UCSD-AML1 (cell line): ENCODE measurements at regions not wholly inside any gene's neighbourhood (a gene's known extent, or its start where the extent isn't known, plus 50 kb on each side); places are given as distances from the start of the nearest gene placed in this dataset.

Source experiments
- DNase-seq: peaks from one replicate; lab custom pipeline; 2025; ENCODE audit not compliant: unreplicated experiment; lab: John Stamatoyannopoulos, UW

DNA sequence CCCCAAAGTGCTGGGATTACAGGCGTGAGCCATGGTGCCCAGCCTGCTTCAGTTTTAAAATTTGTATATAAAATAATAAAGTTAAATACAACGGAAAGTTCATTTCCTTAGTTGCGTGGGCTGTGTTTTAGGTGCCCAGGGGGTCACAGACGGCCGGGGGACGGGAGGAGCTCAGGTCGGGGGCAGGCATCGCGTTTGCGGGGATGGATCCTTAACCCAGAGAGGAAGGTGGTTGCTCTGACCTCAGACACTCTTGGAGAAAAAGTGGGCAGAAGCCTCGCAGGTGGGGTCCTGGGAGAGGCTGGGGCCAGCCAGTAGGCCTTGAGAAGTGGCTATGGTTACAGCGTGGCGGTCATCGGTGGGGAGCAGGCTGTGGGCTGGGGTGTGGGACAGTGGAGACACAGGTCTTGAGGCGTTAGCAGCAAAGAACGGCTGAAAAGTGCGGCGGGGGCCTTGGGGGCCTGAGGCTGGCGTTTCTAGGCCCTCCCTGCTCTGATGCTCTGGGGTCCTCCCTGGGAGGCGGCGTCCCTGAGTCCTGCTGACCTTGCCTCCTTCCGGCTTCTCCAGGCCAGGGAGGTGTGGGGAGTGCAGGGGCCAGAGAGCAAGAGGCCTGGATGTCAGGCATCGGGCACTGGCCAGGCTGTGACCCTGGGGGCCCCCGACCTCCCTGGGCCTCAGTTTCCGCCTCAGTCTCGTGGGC is 54.4 kb downstream of the UNCX start:
- DNase-seq = no peak

DNA sequence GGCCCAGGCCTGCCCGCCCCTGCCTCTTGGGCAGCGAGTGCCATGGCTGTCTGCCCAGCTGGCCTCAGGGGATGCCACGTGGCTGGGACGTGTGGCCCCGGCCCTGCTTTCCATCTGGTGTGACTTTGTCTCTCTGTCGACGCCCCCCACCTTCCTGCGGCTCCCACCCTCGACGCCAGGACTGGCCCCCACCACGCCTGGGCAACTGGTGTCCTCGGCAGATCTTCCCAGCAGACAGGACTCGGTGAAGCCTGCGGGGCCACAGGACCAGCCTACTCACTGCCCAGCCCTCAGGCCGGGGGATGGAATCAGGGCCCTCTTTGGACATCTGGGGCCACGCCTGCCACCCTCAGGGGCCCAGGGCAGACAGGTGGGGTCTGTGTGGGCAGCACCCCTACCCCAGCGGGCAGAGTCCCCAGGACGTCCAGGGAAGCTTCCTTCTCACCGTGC is 55.1 kb downstream of the UNCX start:
- DNase-seq = no peak

DNA sequence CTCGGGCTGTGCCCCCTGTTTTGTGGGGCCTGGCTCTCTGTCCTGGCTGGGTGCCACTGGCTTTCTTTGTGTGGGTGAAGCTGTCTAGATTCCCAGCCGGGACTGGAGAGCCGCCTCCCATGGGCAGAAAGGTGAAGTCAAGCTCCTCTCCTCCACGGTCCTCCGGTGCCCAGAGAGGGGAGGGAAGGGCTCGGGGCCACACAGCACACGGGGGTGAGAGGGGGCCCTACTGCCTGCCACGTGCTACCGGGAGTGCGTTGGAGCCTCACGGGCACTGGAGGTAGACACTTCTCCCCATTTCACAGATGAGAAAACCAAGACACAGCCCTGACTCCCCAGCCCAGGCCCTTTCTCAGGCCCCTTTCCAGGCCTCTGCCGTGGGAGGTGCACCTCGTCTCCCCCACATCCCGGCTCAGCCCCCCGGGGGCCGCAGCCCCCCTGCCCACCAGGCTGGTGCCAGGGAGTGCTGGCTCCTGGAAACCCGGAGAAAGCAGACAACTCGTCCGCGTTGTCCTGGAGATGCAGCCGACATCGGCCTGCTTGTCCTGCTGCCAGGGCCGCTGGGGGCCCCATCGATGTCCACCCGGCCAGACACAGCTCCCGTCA is 55.8 kb downstream of the UNCX start:
- no peak for DNase-seq

- DNase-seq = no peak
These were observed 56.4 kb downstream of the UNCX start for GRCh38 chr7:1288996-1289551.

GRCh38 chr7:1289666-1290025 is 57.0 kb downstream of the UNCX start:
- DNase-seq = no peak

- peak; percentile 9 for DNase-seq
These were observed 57.5 kb downstream of the UNCX start for GRCh38 chr7:1290026-1290678.

- DNase-seq = no peak
These were observed 58.1 kb downstream of the UNCX start for GRCh38 chr7:1290679-1291356.

- no peak for DNase-seq
These were observed 58.7 kb downstream of the UNCX start for GRCh38 chr7:1291357-1291689.

GRCh38 chr7:1291845-1292765 is 59.4 kb downstream of the UNCX start:
- no peak for DNase-seq

DNA sequence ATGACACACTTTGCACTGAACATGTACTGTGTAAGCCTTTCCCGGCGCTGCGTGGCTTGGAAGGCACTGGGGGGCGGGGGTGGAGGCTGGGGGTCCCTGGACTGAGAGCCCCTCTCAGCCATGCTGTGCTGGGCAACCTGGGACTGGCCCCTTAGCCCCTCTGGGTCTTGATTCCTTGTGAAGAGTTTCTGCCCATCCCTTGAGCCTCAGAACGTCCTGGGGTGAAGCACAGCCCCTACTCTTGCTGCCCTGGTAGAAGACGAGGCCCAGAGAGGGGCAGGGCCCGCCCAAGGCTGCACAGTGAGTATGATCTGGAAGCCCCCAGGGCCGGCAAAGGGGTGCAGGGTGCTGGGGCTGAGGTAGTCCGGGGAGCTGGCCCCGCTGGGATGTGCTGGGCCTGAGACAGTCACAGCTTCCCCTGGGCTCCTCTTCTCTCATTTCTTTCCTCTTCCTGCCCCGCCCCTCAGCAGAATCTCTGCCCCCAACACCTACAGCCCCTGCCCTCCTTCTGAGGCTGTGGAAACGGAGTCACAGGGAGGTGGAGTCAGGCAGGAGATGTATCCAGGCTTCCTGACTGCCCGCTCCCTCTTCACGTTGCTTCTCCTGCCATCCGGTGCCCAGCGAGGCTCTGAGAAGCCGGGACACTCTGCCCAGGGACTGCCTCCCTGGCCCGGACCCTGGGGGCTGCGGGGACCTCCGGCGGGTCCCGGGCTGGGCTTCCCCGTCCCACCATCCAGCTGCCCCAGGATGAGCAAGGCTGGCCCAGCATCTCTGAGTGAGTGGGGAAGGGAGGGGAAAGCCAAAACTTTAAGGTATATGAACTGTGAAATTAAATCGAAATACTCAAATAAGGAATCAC is 60.5 kb downstream of the UNCX start:
- DNase-seq = no peak

DNA sequence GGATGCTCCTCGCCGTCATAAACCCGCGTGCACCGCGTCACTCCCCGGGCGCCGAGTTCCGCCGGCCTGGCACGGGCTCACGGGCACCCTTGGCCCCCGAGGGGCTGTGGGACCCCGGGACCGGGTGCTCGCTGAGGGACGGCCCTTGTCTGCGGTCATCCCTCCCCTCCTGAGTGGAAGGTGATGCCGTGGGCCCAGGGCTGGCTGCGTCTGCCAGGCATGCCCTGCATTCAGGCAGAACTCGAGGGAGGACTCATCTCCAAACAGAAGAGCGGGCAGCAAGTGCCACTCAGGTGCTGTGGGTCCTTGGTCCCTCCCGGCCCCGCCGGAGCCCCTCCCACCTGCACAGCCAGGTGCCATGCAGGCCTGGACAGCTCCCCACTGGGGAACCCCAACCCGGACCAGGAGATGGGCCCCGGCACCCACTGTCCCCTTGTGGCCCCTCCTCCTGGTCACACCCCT is 61.3 kb downstream of the UNCX start:
- DNase-seq = no peak

GRCh38 chr7:1295776-1296355 is 63.2 kb downstream of the UNCX start:
- DNase-seq = no peak

GRCh38 chr7:1296356-1296981 is 63.8 kb downstream of the UNCX start:
- no peak for DNase-seq

GRCh38 chr7:1297017-1297960 is 64.6 kb downstream of the UNCX start:
- no peak for DNase-seq

DNA sequence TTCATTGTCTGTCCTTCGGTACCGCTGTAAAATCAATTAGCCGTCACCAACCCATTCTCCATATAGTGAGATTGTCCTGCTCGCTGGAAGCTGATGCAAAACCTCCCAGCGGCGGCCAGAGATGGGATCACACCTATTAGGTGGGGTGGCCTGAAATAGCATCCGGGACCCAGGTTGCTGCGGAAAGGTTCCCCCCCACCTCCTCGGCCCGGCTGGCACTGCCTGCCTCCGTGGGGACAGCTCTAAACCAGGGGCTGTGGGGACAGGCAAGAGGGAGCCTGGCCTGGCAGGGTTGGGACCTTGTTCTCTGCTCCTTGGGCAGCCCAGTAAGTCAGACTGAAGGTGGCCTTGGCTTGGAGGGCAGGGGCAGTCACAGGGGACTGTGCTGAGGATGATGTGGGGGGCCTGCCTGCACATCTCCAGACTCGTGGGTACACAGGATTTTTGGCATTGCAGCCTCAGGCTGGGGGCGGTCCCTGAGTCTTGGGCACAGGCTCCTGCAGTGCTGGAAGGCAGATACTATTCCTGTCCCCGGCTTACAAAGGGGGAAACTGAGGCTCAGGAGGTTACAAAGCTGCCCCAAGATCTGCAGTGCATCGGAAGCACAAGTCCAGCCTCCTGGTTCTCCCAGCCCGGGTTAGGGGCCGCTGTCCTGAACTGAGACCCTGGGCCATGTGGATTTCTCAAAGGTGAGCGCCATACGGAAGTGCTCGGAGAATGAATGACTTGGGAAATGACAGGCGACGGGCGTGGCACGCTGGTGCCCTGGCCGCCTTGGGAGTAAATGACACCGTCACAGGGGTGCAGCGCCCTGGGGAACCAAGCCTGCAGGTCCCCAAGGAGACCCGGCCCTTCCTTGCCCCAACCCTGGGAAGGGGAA is 65.6 kb downstream of the UNCX start:
- DNase-seq = no peak

- DNase-seq = no peak
These were observed 66.5 kb downstream of the UNCX start for GRCh38 chr7:1298931-1299885.
